ENCODE measurements at regions not wholly inside any gene's neighbourhood (a gene's known extent, or its start where the extent isn't known, plus 50 kb on each side); places are given as distances from the start of the nearest gene placed in this dataset.

DNA sequence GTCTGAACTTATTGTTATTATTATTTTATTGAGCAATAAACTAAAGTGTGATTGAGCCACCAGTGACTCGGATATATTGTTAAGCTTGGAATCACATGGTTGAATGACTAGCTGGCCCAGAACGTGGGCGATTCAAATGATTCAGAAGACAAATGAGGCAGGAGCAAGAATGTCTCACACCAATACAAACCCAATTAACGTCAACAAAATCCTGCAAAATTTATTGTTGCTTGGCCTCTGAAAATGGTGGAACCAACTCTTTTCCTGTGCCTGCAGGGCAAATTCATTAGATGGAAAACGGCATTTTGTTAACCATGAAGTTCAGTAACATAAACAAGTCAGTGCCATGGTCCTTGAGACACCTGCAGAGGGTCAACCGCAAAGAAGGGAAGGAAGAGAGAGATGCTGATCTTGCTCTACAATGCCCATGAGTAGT, 482.0 kb downstream of the SETD4 start:
- no peaks in the 10 kb centered on the region for H3K9me3 ChIP-seq (ENCODE audit: control insufficient read depth, insufficient read depth, low read depth, low read length)
- H3K27me3 ChIP-seq (ENCODE audit: control insufficient read depth, insufficient read depth, low read length): peaks cover 2% of the 10 kb centered on the region; the same call in 1 of the 2 replicates
- no peak overlapping the region for H3K4me3 ChIP-seq (ENCODE audit: low read depth in 2 of 2, low read length in 2 of 2)
- ChIA-PET CTCF (no interaction called here), POLR2A (no interaction called here)
- no peaks in the 10 kb centered on the region for H3K36me3 ChIP-seq (ENCODE audit: control insufficient read depth, insufficient read depth, low read length)
- BruUV-seq (replicated peaks): no TSS peak
- H3K27ac ChIP-seq (ENCODE audit: low read length): no peak overlapping the region
- in situ Hi-C loops (cut with HindIII; ENCODE audit: low pct_unique_long_range_greater_than_20kb, low sequenced_read_pairs): no loop called here
- no peak for TF ChIP-seq POLR2AphosphoS5 (IDR thresholded peaks at IDR 0.05; ENCODE audit: low read depth, low read length)
- TF ChIP-seq, protein P1, sequence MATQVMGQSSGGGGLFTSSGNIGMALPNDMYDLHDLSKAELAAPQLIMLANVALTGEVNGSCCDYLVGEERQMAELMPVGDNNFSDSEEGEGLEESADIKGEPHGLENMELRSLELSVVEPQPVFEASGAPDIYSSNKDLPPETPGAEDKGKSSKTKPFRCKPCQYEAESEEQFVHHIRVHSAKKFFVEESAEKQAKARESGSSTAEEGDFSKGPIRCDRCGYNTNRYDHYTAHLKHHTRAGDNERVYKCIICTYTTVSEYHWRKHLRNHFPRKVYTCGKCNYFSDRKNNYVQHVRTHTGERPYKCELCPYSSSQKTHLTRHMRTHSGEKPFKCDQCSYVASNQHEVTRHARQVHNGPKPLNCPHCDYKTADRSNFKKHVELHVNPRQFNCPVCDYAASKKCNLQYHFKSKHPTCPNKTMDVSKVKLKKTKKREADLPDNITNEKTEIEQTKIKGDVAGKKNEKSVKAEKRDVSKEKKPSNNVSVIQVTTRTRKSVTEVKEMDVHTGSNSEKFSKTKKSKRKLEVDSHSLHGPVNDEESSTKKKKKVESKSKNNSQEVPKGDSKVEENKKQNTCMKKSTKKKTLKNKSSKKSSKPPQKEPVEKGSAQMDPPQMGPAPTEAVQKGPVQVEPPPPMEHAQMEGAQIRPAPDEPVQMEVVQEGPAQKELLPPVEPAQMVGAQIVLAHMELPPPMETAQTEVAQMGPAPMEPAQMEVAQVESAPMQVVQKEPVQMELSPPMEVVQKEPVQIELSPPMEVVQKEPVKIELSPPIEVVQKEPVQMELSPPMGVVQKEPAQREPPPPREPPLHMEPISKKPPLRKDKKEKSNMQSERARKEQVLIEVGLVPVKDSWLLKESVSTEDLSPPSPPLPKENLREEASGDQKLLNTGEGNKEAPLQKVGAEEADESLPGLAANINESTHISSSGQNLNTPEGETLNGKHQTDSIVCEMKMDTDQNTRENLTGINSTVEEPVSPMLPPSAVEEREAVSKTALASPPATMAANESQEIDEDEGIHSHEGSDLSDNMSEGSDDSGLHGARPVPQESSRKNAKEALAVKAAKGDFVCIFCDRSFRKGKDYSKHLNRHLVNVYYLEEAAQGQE (IDR thresholded peaks at IDR 0.05; ENCODE audit: insufficient read depth in 1 of 2, low read depth in 2 of 2, low read length in 1 of 2): no peak
- no peak for TF ChIP-seq SIN3A (IDR thresholded peaks at IDR 0.05; ENCODE audit: borderline replicate concordance, insufficient read depth, low read depth, low read length)
- no peak for TF ChIP-seq TCF7L2 (IDR thresholded peaks at IDR 0.05; ENCODE audit: low read depth, low read length)
- TF ChIP-seq CTCF (IDR thresholded peaks at IDR 0.05): no peak
- no peak for ATAC-seq
- intact Hi-C loops (cut with micrococcal nuclease; ENCODE audit: unreplicated experiment): no loop called here
- H3K4me1 ChIP-seq (ENCODE audit: control insufficient read depth, insufficient read depth, low read length): no peaks in the 10 kb centered on the region
- DNase-seq (ENCODE audit: low read depth, low spot score): no peak

GRCh38 chr21:35575280-35575915, 484.9 kb downstream of the SETD4 start:
- no peak for ATAC-seq
- no peak overlapping the region for H3K27ac ChIP-seq (ENCODE audit: low read length)
- POLR2A ChIA-PET: no interaction called here

More at GRCh38 chr21:35575280-35575915, 484.9 kb downstream of the SETD4 start:
- no peak for DNase-seq (ENCODE audit: low read depth, low spot score)
- intact Hi-C loops (cut with micrococcal nuclease; ENCODE audit: unreplicated experiment): no loop called here
- Histone ChIP-seq H3K36me3 (ENCODE audit: control insufficient read depth, insufficient read depth, low read length) (no peaks in the 10 kb centered on the region), H3K27me3 (ENCODE audit: control insufficient read depth, insufficient read depth, low read length) (no peaks in the 10 kb centered on the region; the same call in 1 of the 2 replicates), H3K9me3 (ENCODE audit: control insufficient read depth, insufficient read depth, low read depth, low read length) (no peaks in the 10 kb centered on the region), H3K4me1 (ENCODE audit: control insufficient read depth, insufficient read depth, low read length) (no peaks in the 10 kb centered on the region), H3K4me3 (ENCODE audit: low read depth in 2 of 2, low read length in 2 of 2) (no peak overlapping the region)
- CTCF ChIA-PET: no interaction called here
- no TSS peak for BruUV-seq (replicated peaks)
- in situ Hi-C loops (cut with HindIII; ENCODE audit: low pct_unique_long_range_greater_than_20kb, low sequenced_read_pairs): no loop called here
- TF ChIP-seq, protein P1 (IDR thresholded peaks at IDR 0.05; ENCODE audit: insufficient read depth in 1 of 2, low read depth in 2 of 2, low read length in 1 of 2): no peak
- no peak for TF ChIP-seq POLR2AphosphoS5 (IDR thresholded peaks at IDR 0.05; ENCODE audit: low read depth, low read length)
- no peak for TF ChIP-seq SIN3A (IDR thresholded peaks at IDR 0.05; ENCODE audit: borderline replicate concordance, insufficient read depth, low read depth, low read length)
- TF ChIP-seq CTCF (IDR thresholded peaks at IDR 0.05): no peak
- TF ChIP-seq TCF7L2 (IDR thresholded peaks at IDR 0.05; ENCODE audit: low read depth, low read length): no peak
